EH (cell line): ENCODE measurements at regions not wholly inside any gene's neighbourhood (a gene's known extent, or its start where the extent isn't known, plus 50 kb on each side); places are given as distances from the start of the nearest gene placed in this dataset.

ENCODE experiments used
- DNase-seq: peaks from one replicate; pipeline ENCODE4 v3.0.0-alpha.2; 2015; ENCODE audit warnings: low read depth

GRCh38 chr7:20945451-20945850 lies 158.8 kb upstream of the SP8 start:
- DNase-seq: no peak

- no peak for DNase-seq
Measured at GRCh38 chr7:20952916-20953315, 166.2 kb upstream of the SP8 start.

- no peak for DNase-seq
Measured at GRCh38 chr7:20954711-20955619, 168.3 kb upstream of the SP8 start.

- DNase-seq: no peak
Measured at GRCh38 chr7:20958572-20958971, 171.9 kb upstream of the SP8 start.

GRCh38 chr7:20959281-20959680 lies 172.6 kb upstream of the SP8 start:
- no peak for DNase-seq

GRCh38 chr7:20963556-20964280 lies 177.0 kb upstream of the SP8 start:
- no peak for DNase-seq

- no peak for DNase-seq
Measured at GRCh38 chr7:20964281-20964918, 177.7 kb upstream of the SP8 start.

GRCh38 chr7:20971219-20971618 lies 184.5 kb upstream of the SP8 start:
- DNase-seq: no peak

GRCh38 chr7:20980232-20980631 lies 193.5 kb upstream of the SP8 start:
- no peak for DNase-seq

- DNase-seq: no peak
Measured at GRCh38 chr7:20980668-20981264, 194.1 kb upstream of the SP8 start.

- DNase-seq: no peak
Measured at GRCh38 chr7:20988340-20988739, 201.7 kb upstream of the SP8 start.

- DNase-seq: no peak
Measured at GRCh38 chr7:20991544-20991943, 204.9 kb upstream of the SP8 start.

- no peak for DNase-seq
Measured at GRCh38 chr7:20993693-20994092, 207.0 kb upstream of the SP8 start.

GRCh38 chr7:20998309-20998708 lies 211.6 kb upstream of the SP8 start:
- no peak for DNase-seq

GRCh38 chr7:21011153-21011552 lies 224.5 kb upstream of the SP8 start:
- no peak for DNase-seq

- DNase-seq: no peak
Measured at GRCh38 chr7:21013765-21014539, 227.3 kb upstream of the SP8 start.

- DNase-seq: no peak
Measured at GRCh38 chr7:21020667-21021066, 234.0 kb upstream of the SP8 start.

- no peak for DNase-seq
Measured at GRCh38 chr7:21023841-21024484, 237.3 kb upstream of the SP8 start.

- DNase-seq: no peak
Measured at GRCh38 chr7:21024485-21024867, 237.8 kb upstream of the SP8 start.

- no peak for DNase-seq
Measured at GRCh38 chr7:21028186-21028585, 241.5 kb upstream of the SP8 start.

- DNase-seq: no peak
Measured at GRCh38 chr7:21028599-21028998, 241.9 kb upstream of the SP8 start.
